Spleen (tissue), 11 donors: ENCODE measurements at regions not wholly inside any gene's neighbourhood (a gene's known extent, or its start where the extent isn't known, plus 50 kb on each side); places are given as distances from the start of the nearest gene placed in this dataset.

Experiments used
- DNase-seq: peaks from one replicate; pipeline ENCODE4 v3.0.0-alpha.2; 2020
- H3K27ac ChIP-seq, 8 donors: fragments of 200-600 bp; sonication (generic) in 7 of 8; 1 replicate in 4 of 8; 2 replicates in 4 of 8; pipeline versions ENCODE4 v1.5.0 to v1.8.0; 2016 to 2021; ENCODE audit warnings: inconsistent platforms in 4 of 8, mild to moderate bottlenecking in 4 of 8, moderate library complexity in 1 of 8
- H3K27me3 ChIP-seq, 7 donors: fragments of 200-600 bp; sonication (generic) in 6 of 7; replicated peaks in 1 of 7; 1 replicate in 4 of 7; 2 replicates in 3 of 7; pipeline versions ENCODE4 v1.5.0 to v1.8.0; 2016 to 2021; ENCODE audit warnings: inconsistent platforms in 3 of 7, mild to moderate bottlenecking in 1 of 7
- H3K36me3 ChIP-seq, 6 donors: fragments of 200-600 bp; sonication (generic) in 5 of 6; 1 replicate in 4 of 6; 2 replicates in 2 of 6; pipeline versions ENCODE4 v1.5.0 to v1.8.0; 2016 to 2021; ENCODE audit warnings: inconsistent platforms in 2 of 6
- H3K4me1 ChIP-seq, 6 donors: fragments of 200-600 bp; sonication (generic) in 5 of 6; 1 replicate in 3 of 6; 2 replicates in 3 of 6; pipeline versions ENCODE4 v1.5.0 to v1.8.0; 2016 to 2021; ENCODE audit warnings: inconsistent platforms in 3 of 6
- H3K4me3 ChIP-seq, 8 donors: fragments of 200-600 bp; sonication (generic) in 7 of 8; 1 replicate in 4 of 8; 2 replicates in 4 of 8; pipeline versions ENCODE4 v1.5.0 to v1.8.0; 2016 to 2021; ENCODE audit warnings: inconsistent platforms in 4 of 8, mild to moderate bottlenecking in 4 of 8, moderate library complexity in 2 of 8
- H3K9me3 ChIP-seq, 8 donors: fragments of 200-600 bp; sonication (generic) in 7 of 8; 1 replicate in 4 of 8; 2 replicates in 4 of 8; pipeline versions ENCODE4 v1.5.0 to v1.8.0; 2016 to 2021; ENCODE audit warnings: inconsistent platforms in 4 of 8
- CTCF ChIP-seq, 11 experiments: fragments of 200-600 bp in 7 of 11; fragments of 450-650 bp in 4 of 11; sonication (generic) in 4 of 11; IDR thresholded peaks in 8 of 11; conservative IDR thresholded peaks in 3 of 11; 1 replicate in 7 of 11; 2 replicates in 4 of 11; pipeline versions ENCODE4 v1.4.0 to v1.8.0; 2016 to 2021; ENCODE audit warnings: antibody characterized with exemption in 11 of 11, inconsistent platforms in 4 of 11, mild to moderate bottlenecking in 1 of 11
- POLR2A ChIP-seq, 3 donors: fragments of 450-650 bp; IDR thresholded peaks; one replicate each; pipeline ENCODE4 v1.5.1; 2017; ENCODE audit warnings: antibody characterized with exemption in 3 of 3, mild to moderate bottlenecking in 1 of 3
- POLR2AphosphoS5 ChIP-seq, 3 donors: sonication (generic); formaldehyde crosslinking; IDR thresholded peaks; one replicate each; pipeline ENCODE4 v1.5.1; 2017; ENCODE audit warnings: antibody characterized with exemption in 3 of 3
- WGBS, 5 donors: extraction: QIAGEN DNeasy Blood & Tissue Kit in 3 of 5; methylation state at CpG; one replicate each; pipeline versions ENCODE4 v1.1.5 to v1.1.7; 2013 to 2018; 5-methylcytosine and 5-hydroxymethylcytosine counted together
- intact Hi-C: fragments of 100-400 bp; cut with DNase I; formaldehyde crosslinking; loops from one replicate; pipeline ENCODE4 v1.15.0; 2023; ENCODE audit warnings: low total_unique reads
- donor health status: healthy with polysubstance abuse.
- donor health status: DM: no; HTN: no; CAD: no; lungs with moderate emphysema.
- donor health status: DM: no; HTN: no; CAD: no.
- donor health status: Bipolar disorder and iron deficiency.
- donor health status: healthy.
- donor health status: DM: no; HTN: no; CAD: no.
- donor health status: DM: yes; HTN: yes; CAD: no.

GRCh38 chr10:31125789-31126188 is 94.1 kb upstream of the ZNF438 start:
- intact Hi-C loops: no loop called here
- Histone ChIP-seq H3K27me3 (no peaks in the 10 kb centered on the region), H3K36me3 (no peaks in the 10 kb centered on the region), H3K4me1 (no peaks in the 10 kb centered on the region), H3K9me3 (no peaks in the 10 kb centered on the region), H3K4me3 (no peak overlapping the region), H3K27ac (no peak overlapping the region)
- DNase-seq: no peak
- no peak for TF ChIP-seq POLR2AphosphoS5 (IDR thresholded peaks at IDR 0.05)
- TF ChIP-seq CTCF (IDR thresholded peaks at IDR 0.05 in 8 of 11, conservative IDR thresholded peaks at IDR 0.05 in 3 of 11): no peak
- TF ChIP-seq POLR2A (IDR thresholded peaks at IDR 0.05): no peak

- intact Hi-C loops: no loop called here
- no peak for DNase-seq
- no peaks in the 10 kb centered on the region for H3K4me1 ChIP-seq
- no peaks in the 10 kb centered on the region for H3K9me3 ChIP-seq
- H3K27me3 ChIP-seq: no peaks in the 10 kb centered on the region
- no peak for TF ChIP-seq POLR2AphosphoS5 (IDR thresholded peaks at IDR 0.05)
- TF ChIP-seq CTCF (IDR thresholded peaks at IDR 0.05 in 8 of 11, conservative IDR thresholded peaks at IDR 0.05 in 3 of 11): no peak
- no peak for TF ChIP-seq POLR2A (IDR thresholded peaks at IDR 0.05)
- H3K27ac ChIP-seq: no peak overlapping the region
- 86 to 97% (median 88%) methylated on average over 2 of the region's 2 CpGs for WGBS, 5 donors
- H3K36me3 ChIP-seq: no peaks in the 10 kb centered on the region
- H3K4me3 ChIP-seq: no peak overlapping the region
Observed at GRCh38 chr10:31126593-31126992, 94.9 kb upstream of the ZNF438 start.

GRCh38 chr10:31128536-31128935 is 96.9 kb upstream of the ZNF438 start:
- no peaks in the 10 kb centered on the region for H3K27me3 ChIP-seq
- WGBS, 5 donors: 78 to 96% (median 92%) methylated on average over 2 of the region's 2 CpGs
- TF ChIP-seq POLR2A (IDR thresholded peaks at IDR 0.05) (no peak), CTCF (IDR thresholded peaks at IDR 0.05 in 8 of 11, conservative IDR thresholded peaks at IDR 0.05 in 3 of 11) (no peak), POLR2AphosphoS5 (IDR thresholded peaks at IDR 0.05) (no peak)
- no peak overlapping the region for H3K27ac ChIP-seq
- H3K4me1 ChIP-seq: peaks cover 0 to 7% (median 4%) of the 10 kb centered on the region in 6 donors
- H3K9me3 ChIP-seq: no peaks in the 10 kb centered on the region
- intact Hi-C loops: no loop called here
- no peak for DNase-seq
- no peak overlapping the region for H3K4me3 ChIP-seq
- no peaks in the 10 kb centered on the region for H3K36me3 ChIP-seq

GRCh38 chr10:31129271-31129670 is 97.6 kb upstream of the ZNF438 start:
- 19 to 75% (median 73%) methylated on average over 1 to 2 of the region's 2 CpGs for WGBS, 5 donors
- no peaks in the 10 kb centered on the region for H3K36me3 ChIP-seq
- intact Hi-C loops: no loop called here
- no peak overlapping the region for H3K4me3 ChIP-seq
- no peak for TF ChIP-seq POLR2AphosphoS5 (IDR thresholded peaks at IDR 0.05)
- no peak for TF ChIP-seq CTCF (IDR thresholded peaks at IDR 0.05 in 8 of 11, conservative IDR thresholded peaks at IDR 0.05 in 3 of 11)
- no peak for TF ChIP-seq POLR2A (IDR thresholded peaks at IDR 0.05)
- no peak for DNase-seq
- H3K27ac ChIP-seq: no peak overlapping the region
- peaks cover 2 to 14% (median 11%) of the 10 kb centered on the region in 6 donors for H3K4me1 ChIP-seq
- H3K27me3 ChIP-seq: no peaks in the 10 kb centered on the region
- no peaks in the 10 kb centered on the region for H3K9me3 ChIP-seq
